Ishikawa (cell line): ENCODE measurements at regions not wholly inside any gene's neighbourhood (a gene's known extent, or its start where the extent isn't known, plus 50 kb on each side); places are given as distances from the start of the nearest gene placed in this dataset.

Experiments
- CEBPB ChIP-seq: IDR thresholded peaks from 2 replicates; pipeline ENCODE4 v1.6.1; 2012
- CREB1 ChIP-seq: IDR thresholded peaks from 2 replicates; pipeline ENCODE4 v1.6.1; 2012; ENCODE audit warnings: low read depth
- EGR1 ChIP-seq: IDR thresholded peaks from 2 replicates; pipeline ENCODE4 v1.6.1; 2012
- EP300 ChIP-seq: IDR thresholded peaks from 2 replicates; pipeline ENCODE4 v1.6.1; 2012; ENCODE audit warnings: borderline replicate concordance
- FOXM1 ChIP-seq: IDR thresholded peaks from 2 replicates; pipeline ENCODE4 v1.6.1; 2012; ENCODE audit warnings: low read depth, borderline replicate concordance
- NFIC ChIP-seq: IDR thresholded peaks from 2 replicates; pipeline ENCODE4 v1.6.1; 2012
- RAD21 ChIP-seq: IDR thresholded peaks from 2 replicates; pipeline ENCODE4 v1.6.1; 2012; ENCODE audit warnings: low read depth
- TAF1 ChIP-seq: IDR thresholded peaks from 2 replicates; pipeline ENCODE4 v1.6.1; 2012; ENCODE audit warnings: low read depth, mild to moderate bottlenecking
- TCF12 ChIP-seq: IDR thresholded peaks from 2 replicates; pipeline ENCODE4 v1.6.1; 2012; ENCODE audit warnings: low read depth
- TEAD4 ChIP-seq: IDR thresholded peaks from 2 replicates; pipeline ENCODE4 v1.6.1; 2012
- YY1 ChIP-seq: IDR thresholded peaks from 2 replicates; pipeline ENCODE4 v1.6.1; 2012; ENCODE audit warnings: low read depth
- ZBTB7A ChIP-seq: IDR thresholded peaks from 2 replicates; pipeline ENCODE4 v1.6.1; 2012; ENCODE audit warnings: low read depth
- TF ChIP-seq, protein P1 (sequence below): IDR thresholded peaks from 2 replicates; pipeline ENCODE4 v1.6.1; 2012
- TF ChIP-seq, protein P2 (sequence below): IDR thresholded peaks from 2 replicates; pipeline ENCODE4 v1.6.1; 2012
- TF ChIP-seq, protein P3 (sequence below): IDR thresholded peaks from 2 replicates; pipeline ENCODE4 v1.6.1; 2012; ENCODE audit warnings: low read depth, mild to moderate bottlenecking

DNA sequence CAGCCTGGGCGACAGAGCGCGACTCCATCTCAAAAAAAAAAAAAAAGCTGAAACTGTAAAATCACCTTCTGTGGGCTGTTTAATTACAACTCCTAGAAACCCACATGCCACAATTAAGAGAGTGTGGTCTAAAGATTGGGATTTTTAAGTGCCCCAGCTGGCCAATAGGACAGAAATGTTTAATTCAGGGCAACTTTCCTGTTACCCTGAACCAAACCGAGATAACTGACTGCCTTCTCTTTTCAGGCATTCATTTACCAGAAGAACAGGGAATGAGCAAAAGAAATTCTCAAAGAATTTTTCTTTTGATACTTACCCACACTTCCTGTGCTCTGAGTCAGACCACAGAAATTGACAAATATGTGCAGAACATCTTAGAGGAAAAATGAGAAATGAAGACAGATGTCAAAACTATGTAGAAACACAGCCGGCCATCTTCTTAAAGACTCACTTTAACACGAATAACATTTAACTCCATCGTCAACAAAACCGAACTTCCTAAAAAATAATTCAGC, 221.3 kb upstream of the DAPK1 start:
- TF ChIP-seq EGR1 (no peak), TCF12 (no peak), YY1 (no peak), FOXM1 (no peak), ZBTB7A (no peak), NFIC (no peak), EP300 (no peak), CEBPB (no peak), RAD21 (no peak), TEAD4 (no peak), CREB1 (no peak), TAF1 (no peak)
- TF ChIP-seq, protein P1, sequence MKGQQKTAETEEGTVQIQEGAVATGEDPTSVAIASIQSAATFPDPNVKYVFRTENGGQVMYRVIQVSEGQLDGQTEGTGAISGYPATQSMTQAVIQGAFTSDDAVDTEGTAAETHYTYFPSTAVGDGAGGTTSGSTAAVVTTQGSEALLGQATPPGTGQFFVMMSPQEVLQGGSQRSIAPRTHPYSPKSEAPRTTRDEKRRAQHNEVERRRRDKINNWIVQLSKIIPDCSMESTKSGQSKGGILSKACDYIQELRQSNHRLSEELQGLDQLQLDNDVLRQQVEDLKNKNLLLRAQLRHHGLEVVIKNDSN, result no peak
- TF ChIP-seq, protein P2, sequence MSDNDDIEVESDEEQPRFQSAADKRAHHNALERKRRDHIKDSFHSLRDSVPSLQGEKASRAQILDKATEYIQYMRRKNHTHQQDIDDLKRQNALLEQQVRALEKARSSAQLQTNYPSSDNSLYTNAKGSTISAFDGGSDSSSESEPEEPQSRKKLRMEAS, result no peak
- TF ChIP-seq, protein P3, sequence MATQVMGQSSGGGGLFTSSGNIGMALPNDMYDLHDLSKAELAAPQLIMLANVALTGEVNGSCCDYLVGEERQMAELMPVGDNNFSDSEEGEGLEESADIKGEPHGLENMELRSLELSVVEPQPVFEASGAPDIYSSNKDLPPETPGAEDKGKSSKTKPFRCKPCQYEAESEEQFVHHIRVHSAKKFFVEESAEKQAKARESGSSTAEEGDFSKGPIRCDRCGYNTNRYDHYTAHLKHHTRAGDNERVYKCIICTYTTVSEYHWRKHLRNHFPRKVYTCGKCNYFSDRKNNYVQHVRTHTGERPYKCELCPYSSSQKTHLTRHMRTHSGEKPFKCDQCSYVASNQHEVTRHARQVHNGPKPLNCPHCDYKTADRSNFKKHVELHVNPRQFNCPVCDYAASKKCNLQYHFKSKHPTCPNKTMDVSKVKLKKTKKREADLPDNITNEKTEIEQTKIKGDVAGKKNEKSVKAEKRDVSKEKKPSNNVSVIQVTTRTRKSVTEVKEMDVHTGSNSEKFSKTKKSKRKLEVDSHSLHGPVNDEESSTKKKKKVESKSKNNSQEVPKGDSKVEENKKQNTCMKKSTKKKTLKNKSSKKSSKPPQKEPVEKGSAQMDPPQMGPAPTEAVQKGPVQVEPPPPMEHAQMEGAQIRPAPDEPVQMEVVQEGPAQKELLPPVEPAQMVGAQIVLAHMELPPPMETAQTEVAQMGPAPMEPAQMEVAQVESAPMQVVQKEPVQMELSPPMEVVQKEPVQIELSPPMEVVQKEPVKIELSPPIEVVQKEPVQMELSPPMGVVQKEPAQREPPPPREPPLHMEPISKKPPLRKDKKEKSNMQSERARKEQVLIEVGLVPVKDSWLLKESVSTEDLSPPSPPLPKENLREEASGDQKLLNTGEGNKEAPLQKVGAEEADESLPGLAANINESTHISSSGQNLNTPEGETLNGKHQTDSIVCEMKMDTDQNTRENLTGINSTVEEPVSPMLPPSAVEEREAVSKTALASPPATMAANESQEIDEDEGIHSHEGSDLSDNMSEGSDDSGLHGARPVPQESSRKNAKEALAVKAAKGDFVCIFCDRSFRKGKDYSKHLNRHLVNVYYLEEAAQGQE, result no peak

DNA sequence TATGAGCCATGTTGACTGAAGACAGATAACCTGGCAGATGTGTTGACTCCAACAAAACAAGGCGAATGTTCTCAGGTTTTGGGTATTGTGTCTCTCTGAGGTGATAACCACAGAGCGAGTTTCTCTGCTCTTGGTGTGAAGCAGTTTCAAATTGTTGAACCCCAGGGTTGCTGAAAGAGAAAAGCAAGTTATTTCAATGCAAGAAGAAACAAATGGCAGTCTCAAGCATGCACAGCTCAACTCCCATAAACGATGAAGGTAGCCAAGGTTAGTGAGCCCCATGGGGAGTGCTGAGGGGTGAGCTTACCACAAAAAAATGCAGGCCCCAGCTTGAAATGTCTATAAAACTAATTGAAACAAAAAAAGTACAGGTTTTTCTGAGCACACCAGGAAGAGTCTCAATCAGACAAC, 220.8 kb upstream of the DAPK1 start:
- TF ChIP-seq TCF12 (no peak), RAD21 (no peak), EP300 (no peak), ZBTB7A (no peak), NFIC (no peak), CEBPB (no peak), TEAD4 (no peak), TAF1 (no peak), CREB1 (no peak)
- TF ChIP-seq, protein P3, result no peak
- TF ChIP-seq, protein P2, result no peak

DNA sequence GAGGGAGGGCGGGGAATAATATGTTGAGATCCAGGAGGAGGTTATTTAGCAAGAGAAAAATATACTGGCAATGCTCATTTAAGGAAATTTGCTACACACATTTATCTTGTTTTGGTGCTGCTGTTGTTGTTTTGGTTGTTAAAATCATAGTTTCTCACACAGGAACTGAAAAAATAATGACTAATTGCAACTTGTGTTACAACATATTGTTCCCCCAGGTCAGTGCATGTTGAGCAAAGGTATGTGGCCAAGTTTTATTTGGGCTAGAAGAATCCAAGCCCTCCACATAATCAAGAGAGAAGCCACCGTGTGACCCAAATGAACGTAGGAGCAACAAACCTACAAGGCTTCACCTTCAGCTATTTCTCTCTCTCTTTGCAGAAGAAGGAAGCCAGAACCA, 220.3 kb upstream of the DAPK1 start:
- TF ChIP-seq CREB1 (no peak), NFIC (no peak), FOXM1 (no peak), ZBTB7A (no peak), RAD21 (no peak), EP300 (no peak), YY1 (no peak), EGR1 (no peak), TEAD4 (no peak), TAF1 (no peak), CEBPB (no peak), TCF12 (no peak)
- TF ChIP-seq, protein P3, result no peak
- TF ChIP-seq, protein P1, result no peak
- TF ChIP-seq, protein P2, result no peak

DNA sequence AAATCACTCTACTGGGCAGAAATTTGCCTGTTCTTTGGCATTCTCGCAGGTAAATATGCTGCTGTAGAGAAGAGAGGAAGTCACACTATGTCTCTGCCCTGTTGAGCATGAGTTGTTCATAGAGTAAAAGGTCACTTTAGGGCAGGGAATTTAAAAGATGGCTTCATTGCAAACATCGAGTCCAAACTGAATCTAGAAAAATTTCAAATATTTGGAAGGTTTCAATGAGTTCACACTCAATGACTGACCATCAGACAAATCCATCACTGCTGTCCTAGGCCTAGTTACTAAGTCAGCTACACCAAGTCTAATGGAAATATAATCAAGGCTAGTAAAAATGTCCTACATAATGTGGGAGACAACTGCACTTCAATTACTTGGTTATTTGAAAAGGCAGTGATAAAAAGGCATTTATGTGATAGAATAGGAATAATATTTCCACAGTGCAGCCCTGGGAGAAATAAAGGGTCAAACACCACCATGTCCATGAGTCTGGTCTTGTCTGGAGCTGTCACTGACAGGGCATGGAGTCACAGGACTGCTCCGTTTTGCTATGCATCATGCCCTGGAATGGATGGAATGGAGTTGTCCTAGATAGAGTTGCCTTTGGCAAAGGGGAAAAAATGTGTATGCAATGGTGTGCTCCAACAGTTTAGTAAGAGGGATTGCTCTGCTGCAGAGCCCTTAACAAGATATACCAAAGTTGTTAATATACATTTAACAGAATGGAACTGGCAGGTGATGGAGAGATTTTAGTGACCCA, 218.5 kb upstream of the DAPK1 start:
- TF ChIP-seq NFIC, result no peak
- no peak for TF ChIP-seq TCF12
- TF ChIP-seq FOXM1, result no peak
- TF ChIP-seq TAF1, result no peak
- TF ChIP-seq, protein P1, result no peak
- no peak for TF ChIP-seq RAD21
- TF ChIP-seq YY1, result no peak
- no peak for TF ChIP-seq TEAD4
- TF ChIP-seq ZBTB7A, result no peak
- TF ChIP-seq, protein P2, result no peak
- no peak for TF ChIP-seq EGR1
- TF ChIP-seq CREB1, result no peak
- TF ChIP-seq CEBPB, result no peak
- TF ChIP-seq, protein P3, result no peak
- TF ChIP-seq EP300, result no peak
